HG03097 (cell line): ENCODE measurements at regions not wholly inside any gene's neighbourhood (a gene's known extent, or its start where the extent isn't known, plus 50 kb on each side); places are given as distances from the start of the nearest gene placed in this dataset.
"Not testable (repeated sequence)": the region's sequence is repeated elsewhere in the genome, so short reads cannot be mapped to it uniquely, and the experiment has no call there.

Experiments used
- ATAC-seq: cut with Tn5 transposase; IDR thresholded peaks from one replicate; pipeline ENCODE4 v1.9.1; 2021; ENCODE audit not compliant: unreplicated experiment, low FRiP score

GRCh38 chr15:96184297-96184696 is 146.2 kb upstream of the NR2F2 start:
- ATAC-seq = no peak

GRCh38 chr15:96186105-96186504 is 144.4 kb upstream of the NR2F2 start:
- ATAC-seq = no peak

GRCh38 chr15:96187341-96188305 is 142.9 kb upstream of the NR2F2 start:
- ATAC-seq = no peak

GRCh38 chr15:96197721-96198120 is 132.8 kb upstream of the NR2F2 start:
- no peak for ATAC-seq

DNA sequence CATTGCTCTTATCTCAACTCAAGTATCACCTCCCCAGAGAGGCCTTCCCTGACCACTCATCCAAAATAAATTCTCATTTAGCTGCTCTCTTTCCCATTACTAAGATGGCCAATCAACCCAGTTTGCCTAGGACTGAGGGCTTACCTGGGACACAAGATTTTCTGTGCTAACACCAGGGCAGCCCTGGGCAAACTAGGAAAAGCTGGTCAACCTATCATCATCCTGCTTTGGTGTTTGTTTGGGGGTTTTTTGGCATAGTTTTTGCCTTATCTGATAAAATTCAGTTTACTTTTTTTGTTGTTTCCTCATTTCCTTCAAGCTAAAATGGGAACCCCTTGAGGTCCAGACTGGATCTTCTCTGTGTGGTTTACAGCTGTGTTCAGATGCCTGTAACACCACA is 131.4 kb upstream of the NR2F2 start:
- no peak for ATAC-seq

DNA sequence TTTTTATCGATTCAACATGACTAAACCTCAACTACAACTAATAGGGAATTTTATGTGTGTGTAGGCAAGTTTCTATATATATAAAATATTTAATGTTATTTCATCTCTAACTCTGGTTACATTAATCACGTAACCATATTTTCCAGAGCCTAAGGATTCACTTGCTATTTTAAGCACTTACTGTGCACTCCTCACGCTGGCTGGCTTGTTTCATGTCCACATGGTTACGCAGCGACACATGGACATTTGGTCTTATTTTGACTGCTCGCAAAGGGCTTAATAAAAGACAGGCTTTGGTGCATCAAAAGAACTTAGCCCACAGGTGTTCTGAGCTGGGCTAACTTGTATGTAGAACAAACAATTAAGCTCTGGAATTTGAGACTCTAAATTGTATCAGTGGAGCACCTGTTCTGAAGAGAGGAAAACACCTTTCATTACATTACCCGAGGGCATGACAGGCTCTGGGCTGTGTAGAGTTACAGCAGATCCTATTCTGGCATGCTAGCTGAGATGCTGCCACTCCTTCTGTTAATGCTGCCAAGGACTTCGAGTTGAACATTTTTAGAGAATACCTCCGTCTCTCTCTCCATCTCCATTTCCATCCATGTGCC is 130.0 kb upstream of the NR2F2 start:
- no peak for ATAC-seq

- ATAC-seq = no peak
These were observed 128.8 kb upstream of the NR2F2 start for GRCh38 chr15:96201696-96202095.

DNA sequence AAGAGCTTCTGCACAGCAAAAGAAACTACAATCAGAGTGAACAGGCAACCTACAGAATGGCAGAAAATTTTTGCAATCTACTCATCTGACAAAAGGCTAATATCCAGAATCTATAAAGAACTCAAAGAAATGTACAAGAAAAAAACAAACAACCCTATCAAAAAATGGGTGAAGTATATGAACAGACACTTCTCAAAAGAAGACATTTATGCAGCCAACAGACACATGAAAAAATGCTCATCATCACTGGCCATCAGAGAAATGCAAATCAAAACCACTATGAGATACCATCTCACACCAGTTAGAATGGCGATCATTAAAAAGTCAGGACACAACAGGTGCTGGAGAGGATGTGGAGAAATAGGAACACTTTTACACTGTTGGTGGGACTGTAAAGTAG is 124.9 kb upstream of the NR2F2 start:
- ATAC-seq = not testable (repeated sequence)

GRCh38 chr15:96207377-96208006 is 123.0 kb upstream of the NR2F2 start:
- no peak for ATAC-seq

- ATAC-seq = no peak
These were observed 121.2 kb upstream of the NR2F2 start for GRCh38 chr15:96209285-96209735.

- no peak for ATAC-seq
These were observed 117.5 kb upstream of the NR2F2 start for GRCh38 chr15:96213045-96213444.

DNA sequence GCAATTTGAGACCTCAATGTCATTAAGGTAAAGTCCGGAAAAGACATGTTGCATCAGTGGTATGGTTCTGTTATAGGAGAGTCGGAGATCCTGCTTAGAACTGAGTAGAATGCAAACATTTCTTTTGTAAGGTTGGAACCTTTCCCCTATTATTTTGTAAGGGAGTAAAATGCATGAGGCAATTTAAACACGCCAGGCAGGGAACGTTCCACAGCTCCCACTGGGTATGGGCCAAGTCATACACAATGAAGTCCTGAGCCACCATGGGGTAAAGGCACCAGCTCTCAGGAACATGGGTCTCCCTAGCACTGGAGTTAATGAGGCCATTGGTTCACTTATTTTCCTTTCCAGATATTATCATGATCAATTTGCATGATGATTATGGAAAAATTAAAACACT is 116.6 kb upstream of the NR2F2 start:
- ATAC-seq = no peak

- not testable (repeated sequence) for ATAC-seq
These were observed 114.0 kb upstream of the NR2F2 start for GRCh38 chr15:96216481-96216880.

DNA sequence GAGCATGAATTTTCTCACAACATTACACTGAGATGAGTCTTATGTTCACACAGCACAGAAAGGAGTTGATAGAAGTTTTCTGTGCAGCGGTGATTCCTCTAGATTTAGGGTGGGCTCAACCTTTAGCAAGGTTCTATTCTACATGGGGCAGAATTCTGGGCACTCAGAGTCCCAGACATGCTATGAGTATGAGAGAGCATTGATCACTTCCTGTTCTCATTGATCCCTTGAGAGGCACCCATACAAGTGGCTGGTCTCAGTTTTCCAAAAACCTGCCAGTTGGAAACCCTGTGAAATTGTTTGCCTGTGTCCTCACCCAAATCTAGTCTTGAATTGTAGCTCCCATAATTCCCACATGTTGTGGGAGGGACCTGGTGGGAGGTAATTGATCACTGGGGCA is 112.5 kb upstream of the NR2F2 start:
- ATAC-seq = no peak

GRCh38 chr15:96218623-96219455 is 111.7 kb upstream of the NR2F2 start:
- ATAC-seq = no peak

DNA sequence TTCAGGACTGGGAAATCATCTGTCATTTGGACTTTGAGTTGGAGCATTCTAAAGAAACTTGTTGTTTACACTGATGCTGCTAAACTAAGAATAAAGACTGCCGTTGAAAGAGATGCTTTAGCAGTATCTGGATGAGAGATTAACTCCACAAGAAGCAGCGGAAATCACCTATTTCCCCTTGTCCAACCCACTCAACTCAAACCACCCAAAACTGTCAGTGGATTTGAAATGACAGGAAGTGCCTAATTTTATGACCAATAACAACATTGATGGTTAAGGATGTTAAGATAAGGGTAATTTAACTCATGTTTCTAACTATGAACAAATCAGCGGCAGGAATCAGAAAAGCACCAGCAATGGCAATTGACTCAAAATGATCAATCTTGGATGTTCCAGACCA is 110.8 kb upstream of the NR2F2 start:
- no peak for ATAC-seq

DNA sequence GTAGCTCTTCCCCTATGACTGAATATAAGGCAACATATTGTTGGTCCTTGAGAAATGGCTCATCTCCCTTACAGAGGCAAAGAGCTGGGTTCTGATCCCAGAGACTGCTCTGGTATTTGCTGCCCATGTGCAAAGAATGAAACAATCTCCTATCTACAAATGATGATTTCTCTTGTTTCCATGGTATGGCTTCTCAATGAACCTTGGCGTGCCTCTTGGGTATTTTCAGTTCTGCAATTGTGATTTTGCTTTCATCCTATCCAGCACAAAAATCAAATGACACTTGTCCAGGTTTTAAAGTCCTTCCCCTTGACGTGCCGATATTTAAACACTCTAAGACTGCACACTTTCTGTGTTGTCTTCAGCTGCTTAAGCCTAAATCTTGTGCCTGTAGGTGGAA is 109.8 kb upstream of the NR2F2 start:
- no peak for ATAC-seq

GRCh38 chr15:96222981-96223380 is 107.5 kb upstream of the NR2F2 start:
- no peak for ATAC-seq

DNA sequence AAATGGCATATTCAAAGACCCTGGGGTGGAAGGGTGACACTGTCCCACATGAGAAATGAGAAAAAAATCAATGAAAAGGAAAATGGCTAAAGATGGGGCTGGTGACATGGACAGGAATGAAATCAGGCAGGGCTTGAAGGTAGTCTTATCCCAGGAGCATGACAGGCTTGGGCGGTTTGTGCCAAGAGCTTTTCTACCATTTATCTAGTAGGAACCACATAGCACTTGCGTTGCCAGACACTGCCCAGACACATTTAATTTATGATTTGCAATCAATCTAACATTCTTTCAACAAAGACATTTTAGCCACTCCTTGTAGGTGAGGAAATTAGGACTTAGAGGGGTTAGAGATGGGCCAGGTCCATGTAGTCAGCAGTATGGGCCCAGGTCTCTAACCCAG is 106.6 kb upstream of the NR2F2 start:
- ATAC-seq = no peak

DNA sequence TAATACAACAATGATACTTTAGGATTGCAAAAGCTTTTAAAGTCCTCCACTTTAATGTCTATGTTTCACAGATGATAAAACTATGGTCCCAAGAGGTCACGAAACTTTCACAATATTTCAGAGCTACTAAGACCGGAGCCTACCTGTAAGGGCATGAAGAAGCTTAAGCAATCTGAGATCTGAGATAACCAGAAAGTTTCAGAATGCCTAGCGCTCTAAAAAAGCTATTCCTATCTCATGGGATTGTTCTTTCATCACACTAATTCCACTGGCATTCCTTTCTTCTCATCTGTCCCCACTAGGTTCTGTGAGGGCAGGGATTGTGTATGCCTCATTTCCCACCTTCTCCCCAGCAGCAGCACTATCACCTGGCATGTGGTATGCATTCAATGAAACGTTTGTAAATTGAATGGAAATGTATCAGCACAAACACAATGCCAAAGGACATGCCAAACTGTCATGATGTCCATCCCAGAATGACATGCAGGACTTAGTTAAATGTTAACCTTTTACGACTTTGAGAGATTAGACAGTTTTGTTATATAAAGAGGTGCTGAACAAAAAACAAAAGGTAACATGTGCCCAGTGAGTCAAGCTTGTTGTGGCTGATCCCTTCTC is 104.7 kb upstream of the NR2F2 start:
- ATAC-seq = no peak
